Stimulated activated effector memory CD8-positive, alpha-beta T cell treated with anti-CD3 and anti-CD28 coated beads, Interleukin-12 subunit alpha, Interleukin-12 subunit beta, amount 100 ng/mL, for 72 hours (primary cell): ENCODE measurements at regions not wholly inside any gene's neighbourhood (a gene's known extent, or its start where the extent isn't known, plus 50 kb on each side); places are given as distances from the start of the nearest gene placed in this dataset.
A peak's percentile ranks its signal among the peaks of the same experiment; 100 is the strongest.

Source experiments
- ATAC-seq: fragments of 150-1000 bp; cut with Tn5 transposase; 2 replicates; pipeline ENCODE4 v1.10.0; 2021
- DNase-seq, 2 donors: peaks; one replicate each; pipeline ENCODE4 v3.0.0; 2021 to 2022; ENCODE audit warnings: low spot score in 2 of 2
- H3K27ac Mint-ChIP-seq: one replicate; pipeline ENCODE4 v1.8.0; 2022; ENCODE audit warnings: mild to moderate bottlenecking, mixed read lengths
- H3K36me3 Mint-ChIP-seq: one replicate; pipeline ENCODE4 v1.8.0; 2022; ENCODE audit warnings: mild to moderate bottlenecking, mixed read lengths
- H3K4me1 Mint-ChIP-seq: one replicate; pipeline ENCODE4 v1.8.0; 2022; ENCODE audit warnings: mixed read lengths
- H3K4me3 Mint-ChIP-seq: one replicate; pipeline ENCODE4 v1.8.0; 2022; ENCODE audit warnings: mild to moderate bottlenecking, mixed read lengths
- H3K9me3 Mint-ChIP-seq: one replicate; pipeline ENCODE4 v1.8.0; 2022; ENCODE audit warnings: mixed read lengths

GRCh38 chr2:9703085-9703678 lies 72.4 kb upstream of the YWHAQ start:
- peaks cover 83% of the 10 kb centered on the region for H3K4me1 Mint-ChIP-seq
- peak overlapping the region; percentile 49 for H3K4me3 Mint-ChIP-seq
- peaks cover 9% of the 10 kb centered on the region for H3K36me3 Mint-ChIP-seq
- ATAC-seq: peak; percentile 97
- H3K27ac Mint-ChIP-seq: peak overlapping the region; percentile 78
- peak; percentile 69 to 92 for DNase-seq
- no peaks in the 10 kb centered on the region for H3K9me3 Mint-ChIP-seq

GRCh38 chr2:9703701-9704221 lies 73.0 kb upstream of the YWHAQ start:
- Mint-ChIP-seq H3K9me3 (no peaks in the 10 kb centered on the region), H3K36me3 (peaks cover 12% of the 10 kb centered on the region), H3K4me1 (peaks cover 83% of the 10 kb centered on the region), H3K27ac (peak overlapping the region; percentile 78), H3K4me3 (peak overlapping the region; percentile 49)
- no peak for DNase-seq
- ATAC-seq: peak; percentile 56

DNA sequence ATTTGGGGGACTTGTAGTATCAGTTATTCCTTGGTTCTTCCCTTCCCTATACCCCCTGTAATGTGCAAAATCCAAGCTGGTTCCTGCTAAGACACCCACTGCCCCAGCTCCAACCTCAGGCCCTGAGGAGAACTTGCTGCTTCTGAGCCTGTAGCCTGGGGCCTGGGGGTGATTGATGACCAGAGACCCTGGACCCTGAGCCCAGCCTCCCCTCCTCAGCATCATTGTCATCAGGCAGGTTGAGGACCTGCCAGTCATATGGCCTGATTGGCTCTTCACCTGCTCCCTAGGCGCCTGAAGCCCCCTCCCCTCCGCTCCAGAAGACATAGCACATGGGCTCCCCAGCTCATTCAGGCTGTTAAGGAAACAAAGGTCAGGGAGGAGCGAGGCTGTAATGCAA lies 73.8 kb upstream of the YWHAQ start:
- H3K36me3 Mint-ChIP-seq: peaks cover 18% of the 10 kb centered on the region
- no peak for DNase-seq
- peaks cover 84% of the 10 kb centered on the region for H3K4me1 Mint-ChIP-seq
- peak overlapping the region; percentile 88 for H3K27ac Mint-ChIP-seq
- no peak for ATAC-seq
- no peaks in the 10 kb centered on the region for H3K9me3 Mint-ChIP-seq
- peak overlapping the region; percentile 42 for H3K4me3 Mint-ChIP-seq

DNA sequence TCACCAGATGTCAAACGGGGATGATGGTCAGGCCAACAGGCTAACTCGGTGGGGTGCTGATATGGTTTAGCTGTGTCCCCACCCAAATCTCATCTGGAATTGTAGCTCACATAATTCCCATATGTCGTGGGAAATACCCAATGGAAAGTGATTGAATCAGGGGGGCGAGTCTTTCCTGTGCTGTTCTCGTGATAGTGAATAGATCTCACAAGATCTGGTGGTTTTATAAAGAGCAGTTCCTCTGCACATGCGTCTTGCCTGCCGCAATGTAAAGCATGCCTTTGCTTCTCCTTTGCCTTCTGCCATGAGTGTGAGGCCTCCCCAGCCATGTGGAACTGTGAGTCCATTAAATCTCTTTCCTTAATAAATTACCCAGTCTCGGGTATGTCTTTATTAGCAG lies 74.4 kb upstream of the YWHAQ start:
- H3K27ac Mint-ChIP-seq: peak overlapping the region; percentile 88
- H3K36me3 Mint-ChIP-seq: peaks cover 18% of the 10 kb centered on the region
- H3K4me1 Mint-ChIP-seq: peaks cover 83% of the 10 kb centered on the region
- DNase-seq (no peak), ATAC-seq (no peak)
- H3K4me3 Mint-ChIP-seq: no peak overlapping the region
- no peaks in the 10 kb centered on the region for H3K9me3 Mint-ChIP-seq

DNA sequence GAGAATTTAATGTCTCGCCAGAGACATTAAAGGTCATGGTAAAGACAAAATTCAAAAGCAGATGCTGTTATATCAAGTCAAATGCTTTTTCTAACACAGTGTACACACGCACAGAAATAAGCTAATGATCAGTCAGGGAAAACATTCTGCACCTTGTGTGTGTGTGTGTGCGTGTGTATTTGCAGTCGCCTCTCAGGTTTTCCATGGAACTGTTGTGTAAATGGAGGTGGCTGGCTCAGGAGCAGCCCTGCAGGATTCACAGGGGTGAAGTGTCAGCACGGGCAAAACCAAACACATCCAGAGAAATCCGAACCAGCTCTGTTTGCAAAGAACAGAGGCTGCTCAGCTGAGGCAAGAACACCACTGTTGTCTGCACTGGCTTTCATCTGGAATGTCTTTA lies 76.2 kb upstream of the YWHAQ start:
- no peak overlapping the region for H3K4me3 Mint-ChIP-seq
- H3K9me3 Mint-ChIP-seq: no peaks in the 10 kb centered on the region
- DNase-seq: no peak
- peaks cover 83% of the 10 kb centered on the region for H3K4me1 Mint-ChIP-seq
- no peak overlapping the region for H3K27ac Mint-ChIP-seq
- no peak for ATAC-seq
- peaks cover 18% of the 10 kb centered on the region for H3K36me3 Mint-ChIP-seq

- H3K4me3 Mint-ChIP-seq: no peak overlapping the region
- H3K27ac Mint-ChIP-seq: peak overlapping the region; percentile 93
- ATAC-seq (no peak), DNase-seq (no peak)
- peaks cover 18% of the 10 kb centered on the region for H3K36me3 Mint-ChIP-seq
- no peaks in the 10 kb centered on the region for H3K9me3 Mint-ChIP-seq
- peaks cover 83% of the 10 kb centered on the region for H3K4me1 Mint-ChIP-seq
These were observed 76.9 kb upstream of the YWHAQ start for GRCh38 chr2:9707611-9708160.

- H3K27ac Mint-ChIP-seq: peak overlapping the region; percentile 93
- H3K4me3 Mint-ChIP-seq: peak overlapping the region; percentile 53
- DNase-seq (peak; percentile 27 to 82), ATAC-seq (peak; percentile 89)
- H3K4me1 Mint-ChIP-seq: peaks cover 77% of the 10 kb centered on the region
- no peaks in the 10 kb centered on the region for H3K9me3 Mint-ChIP-seq
- H3K36me3 Mint-ChIP-seq: peaks cover 9% of the 10 kb centered on the region
These were observed 78.1 kb upstream of the YWHAQ start for GRCh38 chr2:9708683-9709538.

GRCh38 chr2:9709539-9710285 lies 78.9 kb upstream of the YWHAQ start:
- H3K9me3 Mint-ChIP-seq: no peaks in the 10 kb centered on the region
- H3K4me1 Mint-ChIP-seq: peaks cover 69% of the 10 kb centered on the region
- DNase-seq (peak in 1 of 2 donors; percentile 56), ATAC-seq (no peak)
- peak overlapping the region; percentile 93 for H3K27ac Mint-ChIP-seq
- H3K4me3 Mint-ChIP-seq: peak overlapping the region; percentile 53
- H3K36me3 Mint-ChIP-seq: peaks cover 9% of the 10 kb centered on the region

DNA sequence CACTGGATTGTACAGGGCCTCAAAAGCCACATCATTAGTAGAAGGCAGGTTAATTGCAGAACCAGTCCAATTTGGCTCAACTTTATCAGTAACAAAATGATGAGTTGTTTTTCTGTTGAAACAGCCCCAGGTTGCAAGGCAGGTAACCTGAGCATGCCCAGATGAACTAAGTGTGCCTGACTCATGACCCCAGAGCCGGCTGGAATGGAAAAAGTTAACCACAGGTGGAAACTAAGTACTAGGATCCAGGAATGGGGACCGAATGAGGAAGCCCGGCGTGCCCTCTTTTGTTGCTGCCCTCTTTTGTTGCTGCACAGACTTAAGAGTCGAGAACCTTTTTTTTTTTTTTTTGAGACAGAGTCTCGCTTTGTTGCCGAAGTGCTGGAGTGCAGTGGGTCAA lies 79.5 kb upstream of the YWHAQ start:
- Mint-ChIP-seq H3K27ac (no peak overlapping the region), H3K4me1 (peaks cover 64% of the 10 kb centered on the region), H3K4me3 (no peak overlapping the region), H3K9me3 (no peaks in the 10 kb centered on the region), H3K36me3 (peaks cover 9% of the 10 kb centered on the region)
- DNase-seq: no peak
- ATAC-seq: peak; percentile 17

- peak overlapping the region; percentile 84 for H3K27ac Mint-ChIP-seq
- H3K9me3 Mint-ChIP-seq: no peaks in the 10 kb centered on the region
- H3K4me3 Mint-ChIP-seq: peak overlapping the region; percentile 69
- ATAC-seq: peak; percentile 64
- H3K36me3 Mint-ChIP-seq: peaks cover 9% of the 10 kb centered on the region
- H3K4me1 Mint-ChIP-seq: peaks cover 58% of the 10 kb centered on the region
- DNase-seq: peak in 1 of 2 donors; percentile 74
These were observed 81.5 kb upstream of the YWHAQ start for GRCh38 chr2:9712263-9712662.

GRCh38 chr2:9714630-9715214 lies 83.9 kb upstream of the YWHAQ start:
- no peaks in the 10 kb centered on the region for H3K9me3 Mint-ChIP-seq
- no peaks in the 10 kb centered on the region for H3K36me3 Mint-ChIP-seq
- peaks cover 38% of the 10 kb centered on the region for H3K4me1 Mint-ChIP-seq
- H3K27ac Mint-ChIP-seq: no peak overlapping the region
- no peak overlapping the region for H3K4me3 Mint-ChIP-seq
- DNase-seq: no peak
- ATAC-seq: no peak

GRCh38 chr2:9715238-9715637 lies 84.4 kb upstream of the YWHAQ start:
- no peak for ATAC-seq
- Mint-ChIP-seq H3K36me3 (no peaks in the 10 kb centered on the region), H3K27ac (no peak overlapping the region), H3K4me1 (peaks cover 33% of the 10 kb centered on the region), H3K9me3 (no peaks in the 10 kb centered on the region), H3K4me3 (no peak overlapping the region)
- no peak for DNase-seq

- ATAC-seq (no peak), DNase-seq (no peak)
- Mint-ChIP-seq H3K4me1 (peaks cover 9% of the 10 kb centered on the region), H3K27ac (peak overlapping the region; percentile 59), H3K9me3 (no peaks in the 10 kb centered on the region), H3K36me3 (no peaks in the 10 kb centered on the region), H3K4me3 (no peak overlapping the region)
These were observed 87.2 kb upstream of the YWHAQ start for GRCh38 chr2:9717886-9718451.

- no peaks in the 10 kb centered on the region for H3K9me3 Mint-ChIP-seq
- no peak overlapping the region for H3K4me3 Mint-ChIP-seq
- H3K36me3 Mint-ChIP-seq: no peaks in the 10 kb centered on the region
- ATAC-seq (no peak), DNase-seq (no peak)
- H3K4me1 Mint-ChIP-seq: peaks cover 10% of the 10 kb centered on the region
- peak overlapping the region; percentile 74 for H3K27ac Mint-ChIP-seq
These were observed 89.7 kb upstream of the YWHAQ start for GRCh38 chr2:9720352-9721093.
